Adrenal gland (tissue), 5 donors: ENCODE measurements at regions not wholly inside any gene's neighbourhood (a gene's known extent, or its start where the extent isn't known, plus 50 kb on each side); places are given as distances from the start of the nearest gene placed in this dataset.
"Not testable (repeated sequence)": the region's sequence is repeated elsewhere in the genome, so short reads cannot be mapped to it uniquely, and the experiment has no call there.

ENCODE experiments used
- POLR2A ChIP-seq, 2 donors: fragments of 450-650 bp; IDR thresholded peaks; one replicate each; pipeline ENCODE4 v1.6.1; 2017; ENCODE audit warnings: antibody characterized with exemption in 2 of 2, mild to moderate bottlenecking in 2 of 2, moderate library complexity in 1 of 2
- TF ChIP-seq, protein P1 (sequence below), 6 experiments: fragments of 450-650 bp in 4 of 6; fragments of 200-600 bp in 2 of 6; sonication (generic) in 1 of 6; IDR thresholded peaks; 1 replicate in 5 of 6; 2 replicates in 1 of 6; pipeline versions ENCODE4 v1.5.1 to v1.8.0; 2016 to 2021; ENCODE audit warnings: antibody characterized with exemption in 6 of 6, mild to moderate bottlenecking in 2 of 6, moderate library complexity in 1 of 6
- donor health status: DM: no; HTN: no; CAD: no.

DNA sequence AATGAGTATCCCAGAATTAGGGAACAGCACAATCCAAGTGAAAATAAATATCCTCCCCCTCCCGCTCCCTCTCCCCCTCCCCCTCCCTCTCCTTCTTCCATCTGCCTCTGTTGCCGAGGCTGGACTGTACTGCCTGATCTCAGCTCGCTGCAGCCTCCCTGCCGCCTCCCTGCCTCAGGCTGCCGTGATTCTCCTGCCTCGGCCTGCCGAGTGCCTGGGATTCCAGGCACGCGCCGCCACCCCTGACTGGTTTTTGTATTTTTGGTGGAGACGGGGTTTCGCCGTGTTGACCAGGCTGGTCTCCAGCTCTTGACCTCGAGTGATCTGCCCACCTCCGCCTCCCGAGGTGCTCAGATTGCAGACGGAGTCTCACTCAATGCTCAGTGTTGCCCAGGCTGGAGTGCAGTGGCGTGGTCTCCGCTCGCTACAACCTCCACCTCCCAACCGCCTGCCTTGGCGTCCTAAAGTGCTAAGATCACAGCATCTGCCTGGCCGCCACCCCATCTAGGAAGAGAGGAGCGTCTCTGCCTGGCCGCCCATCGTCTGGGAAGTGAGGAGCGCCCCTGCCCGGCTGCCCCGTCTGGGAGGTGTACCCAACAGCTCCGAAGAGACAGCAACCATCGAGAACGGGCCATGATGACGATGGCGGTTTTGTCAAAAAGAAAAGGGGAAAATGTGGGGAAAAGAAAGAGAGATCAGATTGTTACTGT, 178.9 kb upstream of the IPO5 start:
- TF ChIP-seq, protein P1, sequence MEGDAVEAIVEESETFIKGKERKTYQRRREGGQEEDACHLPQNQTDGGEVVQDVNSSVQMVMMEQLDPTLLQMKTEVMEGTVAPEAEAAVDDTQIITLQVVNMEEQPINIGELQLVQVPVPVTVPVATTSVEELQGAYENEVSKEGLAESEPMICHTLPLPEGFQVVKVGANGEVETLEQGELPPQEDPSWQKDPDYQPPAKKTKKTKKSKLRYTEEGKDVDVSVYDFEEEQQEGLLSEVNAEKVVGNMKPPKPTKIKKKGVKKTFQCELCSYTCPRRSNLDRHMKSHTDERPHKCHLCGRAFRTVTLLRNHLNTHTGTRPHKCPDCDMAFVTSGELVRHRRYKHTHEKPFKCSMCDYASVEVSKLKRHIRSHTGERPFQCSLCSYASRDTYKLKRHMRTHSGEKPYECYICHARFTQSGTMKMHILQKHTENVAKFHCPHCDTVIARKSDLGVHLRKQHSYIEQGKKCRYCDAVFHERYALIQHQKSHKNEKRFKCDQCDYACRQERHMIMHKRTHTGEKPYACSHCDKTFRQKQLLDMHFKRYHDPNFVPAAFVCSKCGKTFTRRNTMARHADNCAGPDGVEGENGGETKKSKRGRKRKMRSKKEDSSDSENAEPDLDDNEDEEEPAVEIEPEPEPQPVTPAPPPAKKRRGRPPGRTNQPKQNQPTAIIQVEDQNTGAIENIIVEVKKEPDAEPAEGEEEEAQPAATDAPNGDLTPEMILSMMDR (IDR thresholded peaks at IDR 0.05), result not testable (repeated sequence)
- not testable (repeated sequence) for TF ChIP-seq POLR2A (IDR thresholded peaks at IDR 0.05)
